Thyroid gland (tissue), 4 donors: ENCODE measurements at regions not wholly inside any gene's neighbourhood (a gene's known extent, or its start where the extent isn't known, plus 50 kb on each side); places are given as distances from the start of the nearest gene placed in this dataset.

ENCODE experiments used
- DNase-seq, 2 donors: peaks; one replicate each; pipeline ENCODE4 v3.0.0-alpha.2; 2019
- H3K27ac ChIP-seq, 3 donors: fragments of 200-600 bp; sonication (generic); 1 replicate in 2 of 3; 2 replicates in 1 of 3; pipeline ENCODE4 v1.5.1; 2016 to 2019; ENCODE audit warnings: mild to moderate bottlenecking in 1 of 3, moderate library complexity in 1 of 3
- H3K27me3 ChIP-seq: fragments of 200-600 bp; sonication (generic); one replicate; pipeline ENCODE4 v1.5.1; 2019
- H3K36me3 ChIP-seq, 2 donors: fragments of 200-600 bp; sonication (generic); one replicate each; pipeline ENCODE4 v1.5.1; 2016 to 2019
- H3K4me1 ChIP-seq, 2 donors: fragments of 200-600 bp; sonication (generic); one replicate each; pipeline ENCODE4 v1.5.1; 2017 to 2019
- H3K4me3 ChIP-seq, 3 donors: fragments of 200-600 bp; sonication (generic); replicated peaks in 1 of 3; 1 replicate in 2 of 3; 2 replicates in 1 of 3; pipeline ENCODE4 v1.5.1; 2016; ENCODE audit warnings: mild to moderate bottlenecking in 1 of 3
- H3K9me3 ChIP-seq: fragments of 200-600 bp; sonication (generic); one replicate; pipeline ENCODE4 v1.5.1; 2017
- POLR2A ChIP-seq, 2 donors: fragments of 450-650 bp; IDR thresholded peaks; one replicate each; pipeline ENCODE4 v1.6.1; 2017; ENCODE audit warnings: antibody characterized with exemption in 2 of 2, mild to moderate bottlenecking in 2 of 2, moderate library complexity in 1 of 2
- WGBS, 2 donors: methylation state at CpG; one replicate each; pipeline ENCODE4 v1.1.5; 2017; 5-methylcytosine and 5-hydroxymethylcytosine counted together
- intact Hi-C: fragments of 100-400 bp; cut with DNase I; formaldehyde crosslinking; loops from one replicate; pipeline ENCODE4 v1.15.1; 2023
- TF ChIP-seq, protein P1 (sequence below), 6 experiments: fragments of 200-600 bp in 3 of 6; fragments of 450-650 bp in 3 of 6; sonication (generic) in 3 of 6; IDR thresholded peaks; one replicate each; pipeline ENCODE4 v1.5.1; 2016 to 2019; ENCODE audit warnings: antibody characterized with exemption in 6 of 6, mild to moderate bottlenecking in 2 of 6, inconsistent platforms in 1 of 6, moderate library complexity in 1 of 6

DNA sequence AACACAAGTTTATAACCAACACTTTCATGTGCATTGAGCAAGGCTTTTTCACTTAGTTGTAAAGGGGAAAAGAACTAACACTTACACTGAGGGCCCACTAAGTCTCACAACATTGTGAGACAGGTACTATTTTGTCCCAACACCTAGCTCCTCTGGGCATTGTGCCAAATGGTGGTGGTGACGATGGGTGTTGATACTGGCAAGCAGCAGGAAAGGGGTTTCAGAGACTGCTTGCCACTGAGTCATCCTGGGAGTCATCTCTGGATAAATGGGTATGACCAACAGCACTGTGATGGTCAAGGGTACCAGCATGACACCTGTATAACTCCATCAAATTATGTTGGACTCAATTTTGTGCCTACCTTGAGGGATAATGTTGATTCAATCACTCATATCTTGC, 138.8 kb upstream of the ITGA6 start:
- WGBS, 2 donors: 26 to 33% methylated on average over 1 of the region's 1 CpG
- H3K36me3 ChIP-seq: no peaks in the 10 kb centered on the region
- H3K9me3 ChIP-seq: no peaks in the 10 kb centered on the region
- peaks cover 6 to 8% of the 10 kb centered on the region in 2 donors for H3K4me1 ChIP-seq
- H3K27me3 ChIP-seq: no peaks in the 10 kb centered on the region
- H3K4me3 ChIP-seq: no peak overlapping the region
- H3K27ac ChIP-seq: no peak overlapping the region
- TF ChIP-seq POLR2A (IDR thresholded peaks at IDR 0.05): no peak
- TF ChIP-seq, protein P1, sequence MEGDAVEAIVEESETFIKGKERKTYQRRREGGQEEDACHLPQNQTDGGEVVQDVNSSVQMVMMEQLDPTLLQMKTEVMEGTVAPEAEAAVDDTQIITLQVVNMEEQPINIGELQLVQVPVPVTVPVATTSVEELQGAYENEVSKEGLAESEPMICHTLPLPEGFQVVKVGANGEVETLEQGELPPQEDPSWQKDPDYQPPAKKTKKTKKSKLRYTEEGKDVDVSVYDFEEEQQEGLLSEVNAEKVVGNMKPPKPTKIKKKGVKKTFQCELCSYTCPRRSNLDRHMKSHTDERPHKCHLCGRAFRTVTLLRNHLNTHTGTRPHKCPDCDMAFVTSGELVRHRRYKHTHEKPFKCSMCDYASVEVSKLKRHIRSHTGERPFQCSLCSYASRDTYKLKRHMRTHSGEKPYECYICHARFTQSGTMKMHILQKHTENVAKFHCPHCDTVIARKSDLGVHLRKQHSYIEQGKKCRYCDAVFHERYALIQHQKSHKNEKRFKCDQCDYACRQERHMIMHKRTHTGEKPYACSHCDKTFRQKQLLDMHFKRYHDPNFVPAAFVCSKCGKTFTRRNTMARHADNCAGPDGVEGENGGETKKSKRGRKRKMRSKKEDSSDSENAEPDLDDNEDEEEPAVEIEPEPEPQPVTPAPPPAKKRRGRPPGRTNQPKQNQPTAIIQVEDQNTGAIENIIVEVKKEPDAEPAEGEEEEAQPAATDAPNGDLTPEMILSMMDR (IDR thresholded peaks at IDR 0.05): no peak
- peak in 1 of 2 donors; percentile 23 for DNase-seq
- intact Hi-C loops: no loop called here

DNA sequence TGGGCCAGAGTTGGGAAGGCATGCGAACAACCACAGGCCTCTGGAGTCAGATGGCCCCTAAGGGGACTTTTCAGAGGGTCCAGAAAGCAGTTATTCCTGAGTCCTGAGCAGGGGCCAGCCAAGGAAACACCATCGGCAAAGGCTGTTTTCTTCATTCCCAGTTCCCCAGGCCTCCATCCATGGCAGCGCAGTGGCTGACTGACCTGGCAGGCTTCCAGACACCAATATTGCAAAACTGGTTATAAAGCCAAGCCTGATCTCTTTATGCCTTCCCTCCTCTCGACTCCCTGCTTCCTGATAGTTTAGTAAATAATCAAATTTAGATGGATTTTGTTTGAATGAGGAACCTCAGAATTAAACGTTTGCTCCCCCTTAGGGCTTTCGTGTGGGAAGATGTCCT, 133.4 kb upstream of the ITGA6 start:
- intact Hi-C loops: no loop called here
- H3K27ac ChIP-seq: no peak overlapping the region
- no peak for TF ChIP-seq POLR2A (IDR thresholded peaks at IDR 0.05)
- TF ChIP-seq, protein P1 (IDR thresholded peaks at IDR 0.05): no peak
- H3K4me3 ChIP-seq: no peak overlapping the region
- no peaks in the 10 kb centered on the region for H3K9me3 ChIP-seq
- no peaks in the 10 kb centered on the region for H3K36me3 ChIP-seq
- H3K27me3 ChIP-seq: no peaks in the 10 kb centered on the region
- peak; percentile 67 to 79 for DNase-seq
- 34 to 47% methylated on average over 6 of the region's 6 CpGs for WGBS, 2 donors
- peaks cover 13 to 19% of the 10 kb centered on the region in 2 donors for H3K4me1 ChIP-seq

GRCh38 chr2:172294983-172295382, 132.4 kb upstream of the ITGA6 start:
- H3K36me3 ChIP-seq: no peaks in the 10 kb centered on the region
- no peak for TF ChIP-seq POLR2A (IDR thresholded peaks at IDR 0.05)
- TF ChIP-seq, protein P1 (IDR thresholded peaks at IDR 0.05): no peak
- 81 to 90% methylated on average over 1 of the region's 1 CpG for WGBS, 2 donors
- H3K27ac ChIP-seq: no peak overlapping the region
- no peaks in the 10 kb centered on the region for H3K9me3 ChIP-seq
- no peak overlapping the region for H3K4me3 ChIP-seq
- DNase-seq: no peak
- H3K4me1 ChIP-seq: peaks cover 13 to 24% of the 10 kb centered on the region in 2 donors
- intact Hi-C loops: no loop called here
- H3K27me3 ChIP-seq: no peaks in the 10 kb centered on the region

DNA sequence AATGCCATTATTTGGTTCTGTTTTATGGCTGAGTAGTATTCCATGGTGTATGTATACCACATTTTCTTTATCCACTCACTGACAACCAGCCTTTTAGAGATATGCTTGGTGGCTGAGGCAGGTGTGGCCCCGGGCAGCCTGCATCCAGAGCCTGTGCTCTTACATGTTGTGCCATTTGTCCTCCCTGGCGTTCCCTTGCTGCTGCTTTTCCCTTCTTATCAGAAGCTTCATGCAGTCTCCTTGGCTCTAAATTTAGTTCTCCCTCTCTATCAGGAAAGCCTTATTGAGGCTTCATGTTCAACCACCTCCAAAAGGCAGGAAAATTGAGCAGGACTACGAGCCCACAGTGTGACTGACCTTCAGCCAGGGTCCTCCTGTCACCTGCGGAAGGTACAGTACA, 131.7 kb upstream of the ITGA6 start:
- Histone ChIP-seq H3K27ac (no peak overlapping the region), H3K36me3 (no peaks in the 10 kb centered on the region), H3K4me1 (peaks cover 13 to 27% of the 10 kb centered on the region in 2 donors), H3K4me3 (no peak overlapping the region), H3K9me3 (no peaks in the 10 kb centered on the region), H3K27me3 (no peaks in the 10 kb centered on the region)
- TF ChIP-seq, protein P1 (IDR thresholded peaks at IDR 0.05): no peak
- no peak for TF ChIP-seq POLR2A (IDR thresholded peaks at IDR 0.05)
- DNase-seq: no peak
- 95% methylated on average over 4 of the region's 4 CpGs for WGBS, 2 donors
- intact Hi-C loops: no loop called here

DNA sequence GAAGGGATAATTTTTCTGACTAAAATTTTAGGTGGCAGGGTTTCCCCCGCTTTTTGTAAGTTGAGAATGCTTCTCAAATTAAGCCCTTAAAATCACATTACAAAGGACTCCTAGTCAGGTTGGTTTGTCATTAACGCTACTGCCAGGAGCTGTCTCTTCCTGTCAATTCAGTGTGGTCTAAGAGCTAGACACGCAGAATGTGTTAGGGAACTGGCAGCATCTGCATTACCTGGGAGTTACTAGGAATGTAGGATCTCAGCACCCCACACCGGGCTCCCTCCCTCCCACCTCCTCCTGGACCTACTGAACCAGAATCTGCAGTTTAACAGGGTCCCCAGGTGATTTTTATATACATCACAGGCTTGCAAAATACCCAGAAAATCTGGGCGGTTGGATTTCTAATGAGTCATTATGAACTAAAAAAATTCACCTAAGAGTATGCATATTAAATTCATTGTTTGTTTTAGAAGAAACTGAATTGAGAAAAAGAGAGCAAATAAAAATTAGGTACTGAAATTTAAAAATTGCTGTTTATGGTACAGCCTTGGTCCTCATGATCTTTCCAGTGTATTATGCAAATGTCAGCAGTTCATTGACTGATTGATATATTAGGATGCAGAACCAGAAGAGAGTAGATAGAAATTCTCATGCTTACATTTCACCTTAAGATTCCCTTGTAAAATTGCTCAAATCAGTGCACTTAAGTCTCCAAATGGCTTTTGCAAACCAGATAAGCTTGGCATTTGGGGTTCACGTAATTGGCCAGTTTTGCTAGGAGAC, 130.9 kb upstream of the ITGA6 start:
- no peak overlapping the region for H3K27ac ChIP-seq
- no peaks in the 10 kb centered on the region for H3K9me3 ChIP-seq
- no peaks in the 10 kb centered on the region for H3K36me3 ChIP-seq
- no peak overlapping the region for H3K4me3 ChIP-seq
- 43 to 55% methylated on average over 6 of the region's 6 CpGs for WGBS, 2 donors
- H3K27me3 ChIP-seq: no peaks in the 10 kb centered on the region
- DNase-seq: peak in 1 of 2 donors; percentile 8
- peaks cover 13 to 27% of the 10 kb centered on the region in 2 donors for H3K4me1 ChIP-seq
- intact Hi-C loops: no loop called here
- no peak for TF ChIP-seq POLR2A (IDR thresholded peaks at IDR 0.05)
- TF ChIP-seq, protein P1 (IDR thresholded peaks at IDR 0.05): no peak
